Activated naive CD4-positive, alpha-beta T cell treated with anti-CD3 and anti-CD28 coated beads, Interleukin-2, amount 50 U/mL, for 72 hours (primary cell): ENCODE measurements at regions not wholly inside any gene's neighbourhood (a gene's known extent, or its start where the extent isn't known, plus 50 kb on each side); places are given as distances from the start of the nearest gene placed in this dataset.

Experiments
- ATAC-seq, 2 donors: fragments of 150-1000 bp; cut with Tn5 transposase; 2 replicates each; pipeline ENCODE4 v1.10.0; 2021; ENCODE audit warnings: mild to moderate bottlenecking in 2 of 2, moderate library complexity in 2 of 2
- DNase-seq, 2 donors: peaks; one replicate each; pipeline ENCODE4 v3.0.0; 2021 to 2022; ENCODE audit warnings: low spot score in 2 of 2
- H3K27ac Mint-ChIP-seq, 2 donors: one replicate each; pipeline ENCODE4 v1.8.0; 2022; ENCODE audit warnings: mild to moderate bottlenecking in 2 of 2, mixed read lengths in 2 of 2
- H3K36me3 Mint-ChIP-seq, 2 donors: one replicate each; pipeline ENCODE4 v1.8.0; 2022; ENCODE audit warnings: mixed read lengths in 2 of 2
- H3K9me3 Mint-ChIP-seq, 2 donors: one replicate each; pipeline ENCODE4 v1.8.0; 2022; ENCODE audit warnings: mixed read lengths in 2 of 2

DNA sequence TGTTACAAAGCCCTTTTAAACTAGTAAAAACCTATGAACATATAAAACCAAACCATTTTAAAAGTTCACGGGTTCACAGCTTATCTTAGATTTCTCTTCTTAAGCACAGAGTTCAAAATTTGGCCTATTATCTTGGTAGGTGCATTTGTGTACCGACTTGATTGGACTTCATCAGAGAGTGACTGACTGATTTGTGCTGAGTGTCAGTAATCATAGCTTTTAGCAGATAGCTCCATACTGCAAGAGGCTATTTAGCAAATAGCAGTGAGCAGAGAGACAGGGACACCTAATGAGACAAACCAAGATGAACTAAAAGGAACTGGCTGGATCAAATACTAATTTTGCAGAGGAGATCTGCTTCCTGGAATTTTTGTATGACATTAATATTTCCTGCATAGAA is 274.5 kb downstream of the PRR16 start:
- Mint-ChIP-seq H3K36me3 (no peaks in the 10 kb centered on the region), H3K27ac (no peak overlapping the region), H3K9me3 (peaks cover 5 to 8% of the 10 kb centered on the region in 2 donors)
- DNase-seq (no peak), ATAC-seq (no peak)

DNA sequence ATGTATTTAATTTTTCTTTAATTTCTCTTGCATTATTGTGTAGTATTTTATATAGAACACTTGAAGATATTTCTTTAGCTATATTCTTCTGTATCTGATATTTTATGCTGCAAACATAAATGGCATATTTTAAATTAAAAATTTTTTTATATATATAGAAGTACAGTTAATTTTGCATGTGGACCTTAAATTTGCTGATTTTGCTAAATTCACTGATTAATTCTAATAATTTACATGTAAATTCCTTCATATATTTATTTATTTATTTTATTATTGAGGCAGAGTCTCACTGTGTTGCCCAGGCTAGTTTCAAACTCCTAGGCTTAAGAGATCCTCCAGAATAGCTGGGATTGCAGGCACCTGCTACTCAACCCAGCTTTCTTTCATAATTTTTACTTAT is 276.9 kb downstream of the PRR16 start:
- no peak overlapping the region for H3K27ac Mint-ChIP-seq
- ATAC-seq (no peak), DNase-seq (no peak)
- peaks cover 8 to 10% of the 10 kb centered on the region in 2 donors for H3K9me3 Mint-ChIP-seq
- H3K36me3 Mint-ChIP-seq: no peaks in the 10 kb centered on the region

- H3K9me3 Mint-ChIP-seq: peaks cover 10 to 13% of the 10 kb centered on the region in 2 donors
- H3K36me3 Mint-ChIP-seq: no peaks in the 10 kb centered on the region
- ATAC-seq (no peak), DNase-seq (no peak)
- no peak overlapping the region for H3K27ac Mint-ChIP-seq
Measured at GRCh38 chr5:120748474-120748873, 284.4 kb downstream of the PRR16 start.

DNA sequence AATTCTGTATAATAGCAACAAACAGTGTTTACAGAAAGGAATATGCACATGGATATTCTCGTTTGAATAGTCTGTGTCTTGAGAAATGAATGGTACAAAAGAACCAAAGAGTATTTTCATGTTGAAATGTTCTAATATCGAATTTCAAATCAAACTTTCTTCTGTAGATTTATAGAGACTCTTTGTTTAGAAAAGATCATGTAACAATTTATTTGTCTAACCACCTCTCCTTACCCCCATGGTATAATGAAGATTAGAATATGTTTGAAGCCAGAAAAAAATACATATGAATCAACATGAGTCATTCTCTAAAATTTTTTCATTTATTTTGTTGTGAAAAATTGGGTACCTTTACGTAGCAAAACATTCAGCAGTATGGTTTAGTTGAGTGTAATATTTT is 285.6 kb downstream of the PRR16 start:
- Mint-ChIP-seq H3K27ac (no peak overlapping the region), H3K9me3 (peaks cover 7 to 13% of the 10 kb centered on the region in 2 donors), H3K36me3 (no peaks in the 10 kb centered on the region)
- DNase-seq (no peak), ATAC-seq (no peak)

DNA sequence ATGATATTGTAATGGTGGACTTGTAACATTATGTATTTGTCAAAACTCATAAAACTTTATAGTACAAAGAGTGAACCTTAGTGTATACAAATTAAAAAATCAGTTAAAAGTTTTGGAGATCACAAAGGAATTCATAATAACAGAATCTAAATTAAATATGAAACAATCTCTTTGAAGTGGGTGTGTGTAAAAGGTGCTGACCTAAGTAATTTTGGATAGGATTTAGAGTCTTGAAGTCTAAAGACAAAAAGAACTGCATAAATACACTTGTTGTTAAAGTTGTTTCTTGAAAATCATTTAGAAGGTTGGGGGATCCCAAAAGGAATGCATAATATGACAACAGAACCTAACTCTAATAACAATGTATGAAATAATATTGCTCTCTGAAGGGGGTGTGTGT is 295.5 kb downstream of the PRR16 start:
- H3K27ac Mint-ChIP-seq: no peak overlapping the region
- peaks cover 7 to 9% of the 10 kb centered on the region in 2 donors for H3K9me3 Mint-ChIP-seq
- DNase-seq (no peak), ATAC-seq (no peak)
- no peaks in the 10 kb centered on the region for H3K36me3 Mint-ChIP-seq

- Mint-ChIP-seq H3K36me3 (no peaks in the 10 kb centered on the region), H3K27ac (no peak overlapping the region), H3K9me3 (peaks cover 5 to 7% of the 10 kb centered on the region in 2 donors)
- no peak for DNase-seq
- no peak for ATAC-seq
Measured at GRCh38 chr5:120761986-120762385, 297.9 kb downstream of the PRR16 start.

- ATAC-seq (no peak), DNase-seq (no peak)
- Mint-ChIP-seq H3K9me3 (peaks cover 3 to 4% of the 10 kb centered on the region in 2 donors), H3K36me3 (no peaks in the 10 kb centered on the region), H3K27ac (no peak overlapping the region)
Measured at GRCh38 chr5:120765189-120765588, 301.1 kb downstream of the PRR16 start.

DNA sequence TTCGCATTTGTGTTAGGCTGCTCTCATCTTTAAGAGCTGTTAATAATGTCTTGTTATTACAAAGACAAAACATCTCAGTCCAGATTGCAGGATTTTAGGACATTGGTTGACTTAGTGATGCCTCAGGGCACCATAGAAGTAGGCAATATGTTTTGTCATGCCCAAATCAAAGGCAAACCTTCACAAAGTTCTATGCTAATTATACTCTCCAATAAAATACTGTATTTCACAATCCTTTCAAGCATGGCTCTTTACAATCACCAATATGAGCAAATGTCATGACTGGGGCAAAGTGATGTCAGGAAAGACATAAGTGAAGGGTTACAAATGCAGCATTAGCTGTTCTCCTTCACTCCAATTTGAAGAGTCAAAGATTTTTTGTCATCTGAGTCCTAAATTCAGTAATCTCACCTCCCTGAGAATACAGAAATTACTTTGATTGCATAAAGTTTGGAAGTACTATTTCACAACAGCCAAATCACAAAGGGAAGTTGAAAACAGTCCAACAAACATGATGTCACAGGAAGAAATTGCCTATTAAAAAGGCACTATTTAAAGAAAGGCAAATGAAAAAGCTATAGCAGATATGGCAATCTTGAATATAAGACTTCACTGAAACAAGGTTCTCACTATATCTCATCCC is 303.2 kb downstream of the PRR16 start:
- no peak for ATAC-seq
- H3K9me3 Mint-ChIP-seq: peaks cover 7 to 11% of the 10 kb centered on the region in 2 donors

DNA sequence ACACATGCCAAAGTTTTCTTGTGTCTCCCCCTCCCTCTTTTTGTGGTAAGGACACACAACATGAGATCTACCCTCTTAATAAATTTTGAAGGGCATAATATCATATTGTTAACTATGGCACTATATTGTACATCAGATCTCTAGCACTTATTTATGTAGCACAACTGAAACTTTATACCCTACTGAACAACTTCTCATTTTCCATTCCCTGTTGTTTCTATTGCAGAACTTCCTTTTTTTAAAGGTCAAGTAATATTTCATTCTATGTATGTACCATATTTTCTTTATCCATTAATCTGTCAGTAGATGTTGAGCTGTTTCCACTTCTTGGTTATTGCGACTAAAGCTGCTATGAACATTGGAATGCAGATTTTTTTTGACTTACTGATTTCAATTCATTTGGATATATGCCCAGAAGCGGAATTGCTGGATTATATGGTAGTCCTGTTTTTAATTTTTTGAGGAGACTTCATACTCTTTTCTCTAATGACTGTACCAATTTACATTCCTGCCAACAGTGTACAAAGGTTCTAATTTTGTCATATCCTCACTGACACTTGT is 305.3 kb downstream of the PRR16 start:
- DNase-seq: no peak
- ATAC-seq: no peak

More for the DNA sequence above, 303.2 kb downstream of the PRR16 start:
- DNase-seq: no peak
- Mint-ChIP-seq H3K36me3 (no peaks in the 10 kb centered on the region), H3K27ac (no peak overlapping the region)

DNA sequence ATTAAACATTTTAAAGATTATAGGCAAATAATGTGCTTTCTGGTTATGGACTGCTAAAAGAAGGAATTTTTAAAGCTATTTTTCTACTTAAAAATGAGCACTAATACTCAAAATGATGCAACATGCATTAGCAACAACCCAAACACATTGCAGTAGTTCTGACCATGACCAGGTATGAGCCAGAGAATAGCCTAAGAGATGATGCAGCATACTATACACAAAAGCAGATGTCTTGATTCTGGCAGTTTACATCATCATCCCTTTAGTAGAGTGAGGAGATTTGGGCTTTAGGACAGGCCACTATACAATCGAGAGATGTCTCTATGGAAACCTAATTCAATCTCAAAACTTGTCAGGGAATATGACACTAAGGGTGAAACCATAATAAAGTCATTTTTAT is 307.1 kb downstream of the PRR16 start:
- Mint-ChIP-seq H3K27ac (no peak overlapping the region), H3K9me3 (peaks cover 4 to 18% of the 10 kb centered on the region in 2 donors), H3K36me3 (no peaks in the 10 kb centered on the region)
- DNase-seq (no peak), ATAC-seq (no peak)

More for the DNA sequence above, 305.3 kb downstream of the PRR16 start:
- no peak overlapping the region for H3K27ac Mint-ChIP-seq
- peaks cover 7 to 11% of the 10 kb centered on the region in 2 donors for H3K9me3 Mint-ChIP-seq
- no peaks in the 10 kb centered on the region for H3K36me3 Mint-ChIP-seq

GRCh38 chr5:120778491-120779484 is 314.7 kb downstream of the PRR16 start:
- ATAC-seq: no peak
- no peak overlapping the region for H3K27ac Mint-ChIP-seq
- H3K9me3 Mint-ChIP-seq: peaks cover 0 to 17% of the 10 kb centered on the region in 2 donors
- no peaks in the 10 kb centered on the region for H3K36me3 Mint-ChIP-seq
- no peak for DNase-seq

- no peak overlapping the region for H3K27ac Mint-ChIP-seq
- no peak for ATAC-seq
Measured at GRCh38 chr5:120779674-120780073, 315.6 kb downstream of the PRR16 start.

GRCh38 chr5:120788481-120788880 is 324.4 kb downstream of the PRR16 start:
- no peak for DNase-seq
- Mint-ChIP-seq H3K27ac (no peak overlapping the region), H3K9me3 (peaks cover 3 to 7% of the 10 kb centered on the region in 2 donors), H3K36me3 (no peaks in the 10 kb centered on the region)
- no peak for ATAC-seq

More at GRCh38 chr5:120779674-120780073, 315.6 kb downstream of the PRR16 start:
- no peak for DNase-seq
- peaks cover 0 to 17% of the 10 kb centered on the region in 2 donors for H3K9me3 Mint-ChIP-seq
- no peaks in the 10 kb centered on the region for H3K36me3 Mint-ChIP-seq

DNA sequence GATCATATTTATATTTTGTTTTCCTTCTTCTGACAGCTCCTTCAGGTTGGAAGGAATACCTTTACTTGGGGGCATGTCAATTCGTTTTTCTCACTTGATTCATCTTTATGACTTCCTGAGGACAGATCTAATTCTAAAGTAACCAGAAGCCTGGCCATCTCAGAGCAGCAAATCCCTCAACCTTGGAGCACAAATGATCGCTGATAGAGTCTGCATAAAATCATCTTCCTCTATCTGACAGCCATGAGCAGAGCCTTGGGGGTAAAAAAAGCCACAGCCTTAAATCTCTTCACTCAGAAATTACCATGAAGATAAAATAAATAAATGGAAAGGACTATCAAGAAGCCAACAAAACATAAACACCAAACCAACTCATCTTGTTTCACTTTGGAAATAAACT is 325.8 kb downstream of the PRR16 start:
- H3K27ac Mint-ChIP-seq: no peak overlapping the region
- DNase-seq: no peak
- H3K9me3 Mint-ChIP-seq: peaks cover 3 to 7% of the 10 kb centered on the region in 2 donors
- no peak for ATAC-seq
- H3K36me3 Mint-ChIP-seq: no peaks in the 10 kb centered on the region

- Mint-ChIP-seq H3K27ac (no peak overlapping the region), H3K9me3 (peaks cover 3 to 7% of the 10 kb centered on the region in 2 donors), H3K36me3 (no peaks in the 10 kb centered on the region)
- no peak for ATAC-seq
- no peak for DNase-seq
Measured at GRCh38 chr5:120790339-120790738, 326.2 kb downstream of the PRR16 start.

GRCh38 chr5:120792477-120792876 is 328.4 kb downstream of the PRR16 start:
- no peak for ATAC-seq
- Mint-ChIP-seq H3K27ac (no peak overlapping the region), H3K9me3 (peaks cover 3 to 7% of the 10 kb centered on the region in 2 donors), H3K36me3 (no peaks in the 10 kb centered on the region)
- DNase-seq: no peak

DNA sequence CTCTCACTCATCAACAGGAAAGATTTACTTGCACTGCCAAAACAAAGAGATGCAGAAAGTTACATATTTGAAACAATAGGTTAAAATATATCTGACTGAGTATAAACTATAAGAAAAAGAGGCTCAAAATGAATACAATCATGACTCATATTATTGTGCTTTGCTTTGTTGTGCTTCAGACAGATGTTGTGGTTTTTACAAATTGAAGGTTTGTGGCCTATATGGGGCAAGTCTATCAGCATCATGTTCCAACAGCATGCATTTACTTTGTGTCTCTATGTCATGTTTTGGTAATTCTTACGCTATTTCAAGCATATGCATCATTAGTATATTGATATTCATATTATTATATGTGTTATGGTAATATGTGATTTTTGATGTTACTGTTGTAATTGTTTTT is 330.0 kb downstream of the PRR16 start:
- Mint-ChIP-seq H3K9me3 (peaks cover 3 to 7% of the 10 kb centered on the region in 2 donors), H3K27ac (no peak overlapping the region), H3K36me3 (no peaks in the 10 kb centered on the region)
- no peak for ATAC-seq
- no peak for DNase-seq
